DOHH2 (cell line): ENCODE measurements at regions not wholly inside any gene's neighbourhood (a gene's known extent, or its start where the extent isn't known, plus 50 kb on each side); places are given as distances from the start of the nearest gene placed in this dataset.

Experiments used
- CTCF ChIP-seq: fragments of 200-600 bp; sonication (generic); IDR thresholded peaks from one replicate; pipeline ENCODE4 v1.5.1; 2014; ENCODE audit warnings: antibody characterized with exemption, mild to moderate bottlenecking, low read depth, low read length; ENCODE audit not compliant: poor library complexity, severe bottlenecking
- EZH2phosphoT487 ChIP-seq: fragments of 200-600 bp; sonication (generic); IDR thresholded peaks from 2 replicates; pipeline ENCODE4 v1.6.1; 2017; ENCODE audit warnings: borderline replicate concordance, mild to moderate bottlenecking, antibody characterized with exemption, low read length, moderate library complexity, mixed read lengths

GRCh38 chr4:65193985-65194384 is 476.3 kb downstream of the EPHA5 start:
- TF ChIP-seq EZH2phosphoT487: no peak
- no peak for TF ChIP-seq CTCF
